ENCODE measurements at regions not wholly inside any gene's neighbourhood (a gene's known extent, or its start where the extent isn't known, plus 50 kb on each side); places are given as distances from the start of the nearest gene placed in this dataset.
A peak's percentile ranks its signal among the peaks of the same experiment; 100 is the strongest.

- H3K4me1 ChIP-seq (replicated peaks in 1 of 4; ENCODE audit: control insufficient read depth in 3 of 4, insufficient read depth in 4 of 4, low read length in 3 of 4) = no peaks in the 10 kb centered on the region
- H3K4ac ChIP-seq (replicated peaks; ENCODE audit: insufficient read length, low read depth, low read length) = no peak overlapping the region
- POLR2A ChIA-PET (ENCODE audit: partially characterized antibody) = no interaction called here
- H3K4me2 ChIP-seq (ENCODE audit: insufficient read depth in 1 of 2, low read depth in 2 of 2, low read length in 2 of 2) = no peak overlapping the region
- H2BK5ac ChIP-seq (ENCODE audit: low read depth, low read length) = no peak overlapping the region
- H3K23me2 ChIP-seq (ENCODE audit: low read depth, low read length) = no peaks in the 10 kb centered on the region
- H3K4me3 ChIP-seq (ENCODE audit: extremely low read depth in 1 of 4, insufficient read depth in 2 of 4, low read depth in 3 of 4, low read length in 4 of 4) = no peak overlapping the region
- no peak overlapping the region for H4K8ac ChIP-seq (ENCODE audit: extremely low read depth, insufficient read depth, low read length)
- TF ChIP-seq JUND (IDR thresholded peaks at IDR 0.05; ENCODE audit: low read length) = no peak
- no peak for TF ChIP-seq TAF1 (IDR thresholded peaks at IDR 0.05; ENCODE audit: low read depth, low read length)
- no peak for TF ChIP-seq SIN3A (conservative IDR thresholded peaks at IDR 0.05 in 1 of 2, IDR thresholded peaks at IDR 0.05 in 1 of 2; ENCODE audit: low read depth in 1 of 2, low read length in 2 of 2)
- H2AK5ac ChIP-seq (ENCODE audit: low read depth, low read length) = no peak overlapping the region
- no peaks in the 10 kb centered on the region for H3K79me2 ChIP-seq (ENCODE audit: control insufficient read depth in 1 of 2, insufficient read depth in 2 of 2, low read length in 2 of 2)
- no peaks in the 10 kb centered on the region for H3K9me3 ChIP-seq (ENCODE audit: insufficient read depth in 2 of 2, low read depth in 1 of 2, low read length in 1 of 2)
- H3K14ac ChIP-seq (ENCODE audit: insufficient read length) = no peak overlapping the region
- H2BK20ac ChIP-seq (ENCODE audit: low read length) = no peak overlapping the region
- 87% methylated on average over 2 of the region's 2 CpGs; no CpG with 5 or more reads in 1 of the 2 experiments for WGBS, 2 experiments (ENCODE audit: extremely low coverage in 1 of 2, insufficient coverage in 1 of 2, insufficient read length in 1 of 2, insufficient replicate concordance in 2 of 2, low coverage in 1 of 2, low lambda C conversion rate in 2 of 2, missing lambda C conversion rate in 1 of 2)
- H3K36me3 ChIP-seq (ENCODE audit: control insufficient read depth in 2 of 4, insufficient read depth in 4 of 4, low read length in 3 of 4) = no peaks in the 10 kb centered on the region
- no peak overlapping the region for H2BK120ac ChIP-seq (replicated peaks; ENCODE audit: low read depth, low read length)
- H3K23ac ChIP-seq (ENCODE audit: insufficient read length) = no peak overlapping the region
- 0 out of 2 replicates have a peak overlapping the region, but pooled peaks have one; percentile 43 for H2AFZ ChIP-seq (ENCODE audit: low read length)
- H3K79me1 ChIP-seq (ENCODE audit: low read depth, low read length) = no peaks in the 10 kb centered on the region
- H3K27ac ChIP-seq (ENCODE audit: low read depth, low read length) = no peak overlapping the region
- no peak overlapping the region for H4K5ac ChIP-seq (ENCODE audit: insufficient read length, low read depth, low read length)
- CTCF ChIA-PET (ENCODE audit: partially characterized antibody) = no interaction called here
- H2BK15ac ChIP-seq (ENCODE audit: low read length) = no peak overlapping the region
- H2BK12ac ChIP-seq (ENCODE audit: low read depth, low read length) = no peak overlapping the region
- no peaks in the 10 kb centered on the region for H3K27me3 ChIP-seq (replicated peaks in 1 of 4; ENCODE audit: control insufficient read depth in 3 of 4, extremely low read depth in 1 of 4, insufficient read depth in 3 of 4, low read length in 3 of 4)
- no peak overlapping the region for H4K91ac ChIP-seq (replicated peaks; ENCODE audit: insufficient read length, low read length)
- H3K56ac ChIP-seq (replicated peaks; ENCODE audit: insufficient read length, low read depth, low read length) = no peak overlapping the region
- DNase-seq (ENCODE audit: low read depth in 1 of 2, low spot score in 2 of 2) (no peak), FAIRE-seq (no peak)
- no peak overlapping the region for H3K18ac ChIP-seq (ENCODE audit: extremely low read depth, low read length)
- no peaks in the 10 kb centered on the region for H4K20me1 ChIP-seq (replicated peaks in 1 of 2; ENCODE audit: control insufficient read depth in 1 of 2, insufficient read depth in 2 of 2, low read length in 2 of 2)
- no peak overlapping the region for H3K9ac ChIP-seq (replicated peaks in 1 of 4; ENCODE audit: extremely low read depth in 1 of 4, low read depth in 3 of 4, low read length in 3 of 4)
Observed at GRCh38 chr10:81314471-81314870, 560.5 kb upstream of the NRG3 start.
